HG02759 (cell line): ENCODE measurements at regions not wholly inside any gene's neighbourhood (a gene's known extent, or its start where the extent isn't known, plus 50 kb on each side); places are given as distances from the start of the nearest gene placed in this dataset.
A peak's percentile ranks its signal among the peaks of the same experiment; 100 is the strongest.

Experiments used
- ATAC-seq: cut with Tn5 transposase; IDR thresholded peaks from one replicate; pipeline ENCODE4 v1.9.1; 2021; ENCODE audit warnings: mild to moderate bottlenecking, moderate library complexity; ENCODE audit not compliant: unreplicated experiment

GRCh38 chr1:106883208-106883607 is 173.3 kb upstream of the PRMT6 start:
- ATAC-seq = no peak

- no peak for ATAC-seq
These were observed 167.4 kb upstream of the PRMT6 start for GRCh38 chr1:106889059-106889458.

- no peak for ATAC-seq
These were observed 166.9 kb upstream of the PRMT6 start for GRCh38 chr1:106889583-106889982.

GRCh38 chr1:106897976-106898375 is 158.5 kb upstream of the PRMT6 start:
- no peak for ATAC-seq

- ATAC-seq = no peak
These were observed 156.8 kb upstream of the PRMT6 start for GRCh38 chr1:106899644-106900043.

GRCh38 chr1:106907795-106908194 is 148.7 kb upstream of the PRMT6 start:
- peak; percentile 100 for ATAC-seq

- ATAC-seq = no peak
These were observed 147.8 kb upstream of the PRMT6 start for GRCh38 chr1:106908689-106909088.

- no peak for ATAC-seq
These were observed 145.7 kb upstream of the PRMT6 start for GRCh38 chr1:106910798-106911197.

GRCh38 chr1:106912131-106912530 is 144.3 kb upstream of the PRMT6 start:
- no peak for ATAC-seq

- no peak for ATAC-seq
These were observed 135.3 kb upstream of the PRMT6 start for GRCh38 chr1:106921186-106921585.

- ATAC-seq = no peak
These were observed 132.1 kb upstream of the PRMT6 start for GRCh38 chr1:106924360-106924759.

GRCh38 chr1:106925750-106926149 is 130.7 kb upstream of the PRMT6 start:
- ATAC-seq = no peak

GRCh38 chr1:106926803-106927582 is 129.5 kb upstream of the PRMT6 start:
- ATAC-seq = no peak

GRCh38 chr1:106937104-106937503 is 119.4 kb upstream of the PRMT6 start:
- ATAC-seq = no peak

GRCh38 chr1:106944721-106945120 is 111.8 kb upstream of the PRMT6 start:
- no peak for ATAC-seq

GRCh38 chr1:106952776-106953175 is 103.7 kb upstream of the PRMT6 start:
- no peak for ATAC-seq

GRCh38 chr1:106954661-106955229 is 101.7 kb upstream of the PRMT6 start:
- ATAC-seq = no peak

- ATAC-seq = no peak
These were observed 99.8 kb upstream of the PRMT6 start for GRCh38 chr1:106956721-106957120.

GRCh38 chr1:106957795-106958194 is 98.7 kb upstream of the PRMT6 start:
- ATAC-seq = no peak

- ATAC-seq = no peak
These were observed 96.1 kb upstream of the PRMT6 start for GRCh38 chr1:106960412-106960811.

GRCh38 chr1:106961646-106962045 is 94.8 kb upstream of the PRMT6 start:
- no peak for ATAC-seq

GRCh38 chr1:106962591-106962990 is 93.9 kb upstream of the PRMT6 start:
- no peak for ATAC-seq

GRCh38 chr1:106964495-106964894 is 92.0 kb upstream of the PRMT6 start:
- no peak for ATAC-seq
